H7 (cell line): ENCODE measurements at regions not wholly inside any gene's neighbourhood (a gene's known extent, or its start where the extent isn't known, plus 50 kb on each side); places are given as distances from the start of the nearest gene placed in this dataset.
"Not testable (repeated sequence)": the region's sequence is repeated elsewhere in the genome, so short reads cannot be mapped to it uniquely, and the experiment has no call there.

ENCODE experiments used
- DNase-seq: peaks from one replicate; pipeline ENCODE4 v3.0.0; 2012
- H3K27me3 ChIP-seq: 2 replicates; pipeline ENCODE4 v1.6.0; 2011; ENCODE audit warnings: mild to moderate bottlenecking, low read length; ENCODE audit not compliant: control insufficient read depth, insufficient read depth
- H3K36me3 ChIP-seq: replicated peaks from 2 replicates; pipeline ENCODE4 v1.5.1; 2011; ENCODE audit warnings: low read length; ENCODE audit not compliant: control insufficient read depth, insufficient read depth
- H3K4me3 ChIP-seq: 2 replicates; pipeline ENCODE4 v1.5.1; 2011; ENCODE audit warnings: low read depth, mild to moderate bottlenecking, control low read depth, low read length, moderate library complexity; ENCODE audit not compliant: insufficient read depth

DNA sequence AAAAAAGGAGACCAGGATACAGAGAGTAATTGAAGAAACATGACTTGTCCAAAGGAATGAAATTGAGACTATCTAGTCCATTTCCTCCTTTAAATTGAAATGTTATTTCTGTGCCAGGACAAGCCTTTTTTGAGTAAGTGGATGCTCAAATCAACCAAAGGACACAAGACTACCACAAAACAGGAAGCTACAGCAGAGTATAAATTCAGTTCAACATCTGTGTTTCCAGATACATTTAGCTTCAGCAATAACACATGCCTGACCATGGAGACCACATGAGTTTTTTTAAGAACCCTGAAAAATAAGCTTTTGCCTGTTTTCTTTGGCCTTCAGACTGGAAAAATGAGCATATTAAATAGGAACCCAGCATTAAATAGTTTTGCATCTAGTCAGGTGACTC, 707.5 kb downstream of the ZWINT start:
- DNase-seq, result no peak
- H3K4me3 ChIP-seq, result no peak overlapping the region
- H3K27me3 ChIP-seq, result no peaks in the 10 kb centered on the region
- H3K36me3 ChIP-seq, result no peaks in the 10 kb centered on the region

DNA sequence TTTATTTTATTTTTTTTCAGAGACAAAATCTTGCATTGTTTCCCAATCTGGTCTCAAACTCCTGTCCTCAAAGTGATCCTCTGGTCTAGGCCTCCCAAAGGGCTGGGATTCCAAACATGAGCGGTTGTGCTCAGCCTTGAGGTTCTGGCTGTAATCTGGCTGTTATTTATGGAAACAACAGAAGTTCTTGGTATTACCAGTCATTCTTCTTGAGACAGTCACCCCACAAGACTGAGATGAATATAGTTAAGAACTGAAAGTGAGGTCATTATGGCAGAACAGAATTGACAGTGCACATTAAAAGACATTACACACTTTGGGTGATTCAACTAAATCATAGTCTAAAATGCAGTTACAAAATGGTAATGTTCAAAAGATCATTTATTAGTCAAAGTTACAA, 719.5 kb downstream of the ZWINT start:
- Histone ChIP-seq H3K36me3 (no peaks in the 10 kb centered on the region), H3K27me3 (no peaks in the 10 kb centered on the region), H3K4me3 (no peak overlapping the region)
- DNase-seq, result no peak

DNA sequence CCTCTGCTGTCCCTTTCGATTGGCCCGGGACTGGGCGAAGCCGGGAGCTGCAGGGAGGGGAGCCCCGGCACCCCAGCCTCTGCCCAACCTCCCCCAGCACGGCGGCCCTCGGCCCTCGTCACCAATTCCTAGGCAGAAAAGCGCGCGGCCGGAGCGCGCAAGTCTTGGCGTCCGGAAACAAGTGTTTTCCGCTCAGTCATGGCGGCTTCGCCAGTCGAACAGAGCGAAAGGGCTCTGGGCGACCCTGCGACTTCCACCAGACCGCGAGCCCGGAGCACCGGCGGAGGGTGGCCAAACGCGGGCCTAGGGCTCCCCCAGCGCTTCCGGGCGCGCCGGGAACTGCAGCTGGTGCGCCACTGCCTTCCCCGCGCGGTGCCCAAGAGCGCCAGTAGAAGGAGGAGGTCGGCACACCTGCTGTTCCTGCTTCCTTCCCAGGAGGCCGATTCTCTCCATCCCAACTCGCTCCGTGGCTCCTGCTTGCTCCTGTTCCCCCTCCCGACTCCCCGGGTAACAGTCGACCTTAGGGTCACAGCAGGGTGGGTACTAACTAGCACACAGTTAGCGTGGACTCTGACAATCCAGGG, 729.9 kb downstream of the ZWINT start:
- Histone ChIP-seq H3K36me3 (no peaks in the 10 kb centered on the region), H3K4me3 (peak overlapping the region; percentile 53), H3K27me3 (peaks cover 39% of the 10 kb centered on the region)
- peak; percentile 84 for DNase-seq

DNA sequence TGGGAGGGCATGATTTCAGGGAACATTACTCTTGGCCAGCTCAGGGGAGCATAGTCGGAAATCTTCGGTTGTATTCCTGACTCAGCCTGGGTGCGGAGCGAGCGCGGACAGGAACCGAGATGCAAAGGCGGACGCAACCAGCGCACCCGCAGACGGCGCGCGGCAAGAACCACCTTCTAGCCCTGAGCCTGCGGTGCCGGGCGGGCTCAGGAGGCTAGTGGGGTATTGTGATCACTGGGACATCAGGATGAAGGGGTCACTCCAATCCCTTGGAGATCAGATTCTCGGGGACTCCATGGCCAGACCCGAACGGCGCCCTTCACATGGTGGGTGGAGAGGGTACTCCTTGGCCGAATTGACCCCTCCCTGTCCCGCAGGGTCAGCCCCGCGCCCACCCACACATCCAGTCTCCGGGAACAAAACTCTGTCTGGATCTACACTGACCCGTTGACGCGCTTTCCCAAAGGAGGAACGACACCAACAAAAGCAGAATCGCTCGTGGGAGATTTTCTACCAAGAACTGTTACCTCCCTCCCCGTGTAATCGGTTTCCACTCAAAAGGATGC, 730.5 kb downstream of the ZWINT start:
- H3K36me3 ChIP-seq, result no peaks in the 10 kb centered on the region
- H3K27me3 ChIP-seq, result peaks cover 42% of the 10 kb centered on the region
- DNase-seq, result peak; percentile 32
- peak overlapping the region; percentile 53 for H3K4me3 ChIP-seq

DNA sequence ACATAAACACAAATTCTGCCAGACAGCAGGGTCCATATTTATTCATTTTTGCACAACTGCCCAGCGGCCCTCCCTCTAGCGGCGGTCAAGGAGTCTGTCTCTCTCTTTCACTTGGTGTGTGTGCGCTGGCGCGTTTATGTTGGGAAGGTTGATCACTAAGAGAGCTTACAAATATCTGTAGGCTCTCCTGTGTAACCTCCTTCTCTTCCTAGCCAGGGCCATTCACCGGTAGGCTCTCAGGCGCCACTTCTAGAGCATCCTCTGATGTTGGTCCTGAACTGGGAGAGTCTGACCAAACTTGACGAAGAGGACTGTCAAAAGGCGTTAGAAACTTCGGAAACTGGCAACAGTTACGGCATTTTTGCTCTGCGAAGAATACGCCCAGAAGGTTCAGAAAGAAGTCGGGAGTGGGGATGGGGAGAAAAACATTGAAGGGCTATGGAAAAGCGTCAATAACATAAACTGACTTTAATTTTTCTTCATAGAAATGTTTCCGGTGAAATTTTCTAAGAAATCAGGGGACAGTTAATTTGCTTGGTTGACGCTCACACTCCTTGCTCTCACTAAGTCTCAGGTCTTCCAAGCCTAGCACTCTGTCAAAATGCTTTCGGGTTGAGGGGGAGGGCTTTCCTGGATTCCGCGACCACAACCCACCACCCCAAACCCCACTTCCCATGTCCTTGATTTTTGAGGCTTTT, 731.1 kb downstream of the ZWINT start:
- DNase-seq, result peak; percentile 32
- H3K36me3 ChIP-seq, result no peaks in the 10 kb centered on the region
- H3K27me3 ChIP-seq, result peaks cover 42% of the 10 kb centered on the region
- peak overlapping the region; percentile 53 for H3K4me3 ChIP-seq

DNA sequence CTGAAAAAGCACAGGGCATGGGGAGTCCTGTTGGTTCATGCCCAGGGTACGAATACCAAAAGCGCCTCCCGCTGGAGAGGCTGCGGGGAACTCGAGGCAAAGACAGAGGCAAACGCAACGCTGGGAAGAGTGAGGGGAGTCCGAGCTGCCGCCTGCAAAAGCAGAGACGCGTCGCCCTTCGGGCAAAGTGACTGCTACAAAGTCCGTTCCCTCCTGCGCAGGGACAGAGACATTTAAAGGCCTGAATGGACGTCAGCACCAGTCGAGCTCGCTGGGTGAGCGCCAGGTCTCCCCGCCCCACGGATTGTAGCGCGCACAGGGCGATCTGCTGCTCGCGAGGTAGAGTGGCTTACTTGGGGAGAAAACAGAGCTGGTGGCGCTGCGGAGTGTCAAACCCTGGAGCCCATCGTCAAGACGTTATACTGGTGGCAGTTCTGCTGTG, 732.8 kb downstream of the ZWINT start:
- no peaks in the 10 kb centered on the region for H3K36me3 ChIP-seq
- DNase-seq, result peak; percentile 43
- peaks cover 42% of the 10 kb centered on the region for H3K27me3 ChIP-seq
- peak overlapping the region; percentile 47 for H3K4me3 ChIP-seq

DNA sequence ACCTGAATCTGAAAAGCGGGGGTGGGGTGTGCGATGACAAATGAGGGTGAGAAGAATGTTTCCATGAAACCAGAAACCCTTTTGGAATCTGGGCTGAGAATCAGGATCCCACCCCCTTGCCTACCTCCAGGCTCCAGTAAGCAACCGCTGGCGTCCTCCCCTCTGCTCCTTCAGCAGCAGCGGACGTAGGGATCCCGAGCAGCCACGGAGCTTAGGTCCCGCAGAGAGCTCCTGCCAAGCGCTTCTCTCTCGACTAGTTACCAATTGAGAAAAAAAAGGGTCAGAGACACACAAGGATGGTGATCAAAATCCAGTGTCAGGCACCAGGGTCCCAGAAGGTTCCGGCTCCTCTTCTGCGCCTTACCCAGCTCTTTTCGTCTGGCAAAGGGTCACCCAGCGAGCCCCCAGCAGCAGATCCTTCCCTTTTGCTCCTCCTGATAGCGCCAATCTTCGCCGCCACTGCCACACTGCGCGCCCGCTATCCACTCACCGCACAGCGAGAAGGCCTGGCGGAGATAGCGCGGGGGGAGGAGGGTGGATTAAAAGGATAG, 733.5 kb downstream of the ZWINT start:
- H3K4me3 ChIP-seq, result peak overlapping the region; percentile 47
- DNase-seq, result peak; percentile 52
- peaks cover 42% of the 10 kb centered on the region for H3K27me3 ChIP-seq
- H3K36me3 ChIP-seq, result no peaks in the 10 kb centered on the region

DNA sequence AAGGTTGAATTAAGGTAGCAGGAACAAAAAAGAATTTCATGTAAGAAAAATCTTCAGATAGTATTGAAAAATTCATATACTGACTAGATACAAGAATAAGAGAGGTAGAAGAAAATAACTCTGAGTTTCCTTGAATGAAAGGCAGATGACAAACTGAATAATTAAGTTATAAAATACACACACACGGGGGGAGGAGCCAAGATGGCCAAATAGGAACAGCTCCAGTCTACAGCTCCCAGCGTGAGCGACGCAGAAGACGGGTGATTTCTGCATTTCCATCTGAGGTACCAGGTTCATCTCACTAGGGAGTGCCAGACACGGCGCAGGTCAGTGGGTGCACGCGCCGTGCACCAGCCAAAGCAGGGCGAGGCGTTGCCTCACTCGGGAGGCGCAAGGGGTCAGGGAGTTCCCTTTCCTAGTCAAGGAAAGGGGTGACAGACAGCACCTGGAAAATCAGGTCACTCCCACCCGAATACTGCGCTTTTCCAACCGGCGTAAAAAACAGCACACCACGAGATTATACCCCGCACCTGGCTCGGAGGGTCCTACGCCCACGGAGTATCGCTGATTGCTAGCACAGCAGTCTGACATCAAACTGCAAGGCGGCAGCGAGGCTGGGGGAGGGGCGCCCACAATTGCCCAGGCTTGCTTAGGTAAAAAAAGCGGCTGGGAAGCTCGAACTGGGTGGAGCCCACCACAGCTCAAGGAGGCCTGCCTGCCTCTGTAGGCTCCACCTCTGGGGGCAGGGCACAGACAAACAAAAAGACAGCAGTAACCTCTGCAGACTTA, 759.2 kb downstream of the ZWINT start:
- H3K27me3 ChIP-seq, H3K36me3 ChIP-seq, DNase-seq: not testable (repeated sequence)
- peak overlapping the region; percentile 45 for H3K4me3 ChIP-seq

DNA sequence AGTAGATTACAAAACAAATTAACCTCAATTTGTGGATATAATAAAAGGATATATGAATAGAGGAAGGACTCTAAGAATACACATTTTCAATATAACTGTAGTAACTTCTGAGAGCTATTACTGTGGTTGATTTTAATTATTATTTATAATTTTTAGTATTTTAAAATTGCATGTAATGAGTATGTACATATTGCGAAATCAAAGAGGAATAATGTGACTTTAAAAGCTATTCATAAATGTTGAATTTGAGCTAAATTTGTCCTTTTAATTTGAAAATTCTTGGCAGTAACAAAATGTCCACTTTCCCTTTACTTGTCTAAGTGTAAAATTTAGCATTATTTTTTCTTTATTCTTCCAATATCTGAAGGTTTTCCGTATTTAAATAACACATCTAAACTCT, 750.6 kb upstream of the PCDH15 start:
- Histone ChIP-seq H3K4me3 (no peak overlapping the region), H3K36me3 (no peaks in the 10 kb centered on the region)
- no peak for DNase-seq

DNA sequence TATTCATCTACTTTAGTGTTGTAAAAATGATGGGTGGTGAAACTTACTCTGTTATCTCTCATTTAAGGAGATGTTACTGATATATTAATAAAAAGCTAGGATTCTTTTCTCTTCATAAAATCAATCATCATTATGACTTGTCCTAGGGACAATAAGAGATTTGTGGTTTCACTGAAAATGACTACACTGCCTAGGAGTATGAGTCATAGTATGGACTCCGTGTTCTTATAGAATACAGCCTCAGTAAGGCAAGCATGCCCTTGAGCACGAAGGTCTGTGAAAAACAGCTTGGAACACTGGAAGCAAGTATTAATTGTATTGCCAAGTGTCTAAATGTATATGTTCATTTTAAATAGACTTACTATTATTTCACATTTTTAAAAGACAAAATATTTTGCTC, 749.2 kb upstream of the PCDH15 start:
- no peaks in the 10 kb centered on the region for H3K36me3 ChIP-seq
- H3K4me3 ChIP-seq, result no peak overlapping the region
- no peaks in the 10 kb centered on the region for H3K27me3 ChIP-seq
- no peak for DNase-seq

More for the DNA sequence above, 750.6 kb upstream of the PCDH15 start:
- H3K27me3 ChIP-seq, result no peaks in the 10 kb centered on the region

DNA sequence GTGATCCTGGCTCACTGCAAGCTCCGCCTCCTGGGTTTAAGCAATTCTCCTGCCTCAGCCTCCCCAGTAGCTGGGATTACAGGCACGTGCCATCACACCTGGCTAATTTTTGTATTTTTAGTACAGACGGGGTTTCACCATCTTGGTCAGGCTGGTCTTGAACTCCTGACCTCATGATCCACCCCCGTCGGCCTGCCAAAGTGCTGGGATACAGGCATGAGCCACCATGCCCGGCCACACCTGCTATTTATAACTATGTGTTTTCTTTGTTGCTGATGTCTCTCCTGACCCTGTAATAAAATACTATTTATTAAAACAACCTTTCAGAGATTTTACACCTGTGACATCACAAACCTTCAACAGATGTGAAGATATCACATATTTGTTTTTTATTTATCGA, 736.5 kb upstream of the PCDH15 start:
- not testable (repeated sequence) for H3K36me3 ChIP-seq, DNase-seq, H3K4me3 ChIP-seq, H3K27me3 ChIP-seq

DNA sequence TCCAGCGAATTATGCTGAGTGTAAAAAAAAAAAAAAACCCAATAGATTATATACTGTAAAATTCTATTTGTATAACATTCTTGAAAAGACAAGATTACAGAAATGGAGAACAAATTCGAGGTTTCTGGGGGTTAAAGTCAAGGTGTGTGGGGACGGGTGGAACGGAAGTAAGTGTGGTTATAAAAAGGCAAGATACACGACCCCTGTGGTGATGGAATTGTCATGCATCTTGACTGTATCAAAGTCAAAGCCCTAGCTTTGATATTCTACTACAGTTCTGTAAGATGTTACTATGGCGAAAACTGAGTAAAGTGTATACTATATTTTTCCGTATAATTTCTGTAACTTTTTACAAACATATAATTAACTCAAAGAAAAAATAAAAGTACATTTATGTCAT, 718.2 kb upstream of the PCDH15 start:
- Histone ChIP-seq H3K27me3 (no peaks in the 10 kb centered on the region), H3K36me3 (no peaks in the 10 kb centered on the region), H3K4me3 (no peak overlapping the region)
- DNase-seq, result peak; percentile 0

DNA sequence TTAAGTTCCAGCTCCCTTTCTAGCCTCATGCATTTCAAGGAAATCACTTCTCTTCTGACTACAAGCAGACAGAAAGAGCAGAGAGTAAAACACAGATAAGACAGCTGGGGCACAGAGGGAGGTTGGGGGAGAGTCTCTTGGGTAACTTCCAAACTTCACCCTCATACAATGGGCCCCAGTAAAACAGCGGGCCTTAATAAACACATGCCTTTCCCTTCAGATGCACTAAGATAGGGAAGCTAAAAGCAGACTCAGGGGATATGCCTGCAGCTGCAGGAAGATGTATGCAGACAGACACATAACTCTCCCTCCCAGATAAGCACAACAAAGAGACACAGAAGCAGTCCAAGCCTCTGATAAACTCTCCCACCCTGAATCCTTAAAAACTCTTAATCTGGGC, 717.4 kb upstream of the PCDH15 start:
- H3K36me3 ChIP-seq, DNase-seq, H3K4me3 ChIP-seq, H3K27me3 ChIP-seq: not testable (repeated sequence)

DNA sequence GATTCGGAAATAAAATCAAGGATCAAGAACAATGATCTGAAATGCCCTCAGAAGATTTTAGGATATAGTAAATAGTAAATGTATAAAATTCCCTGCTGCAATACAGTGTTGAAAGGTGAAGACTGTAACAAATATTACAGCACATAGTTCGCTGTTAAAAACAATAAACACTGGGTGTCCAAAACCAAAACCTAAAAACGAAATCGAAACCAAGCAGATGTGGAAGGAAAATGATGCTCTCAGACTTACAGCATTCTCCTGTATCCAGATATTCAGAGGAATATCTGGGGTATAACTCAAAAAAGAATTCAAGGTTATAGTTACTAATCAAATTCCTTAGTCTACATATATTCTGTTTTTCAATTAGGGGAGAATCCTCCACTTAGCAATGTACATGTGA, 708.1 kb upstream of the PCDH15 start:
- Histone ChIP-seq H3K36me3 (no peaks in the 10 kb centered on the region), H3K27me3 (no peaks in the 10 kb centered on the region), H3K4me3 (no peak overlapping the region)
- no peak for DNase-seq
